GM21526 (cell line): ENCODE measurements at regions not wholly inside any gene's neighbourhood (a gene's known extent, or its start where the extent isn't known, plus 50 kb on each side); places are given as distances from the start of the nearest gene placed in this dataset.
"Not testable (repeated sequence)": the region's sequence is repeated elsewhere in the genome, so short reads cannot be mapped to it uniquely, and the experiment has no call there.

ENCODE experiments used
- ATAC-seq: cut with Tn5 transposase; IDR thresholded peaks from one replicate; pipeline ENCODE4 v1.9.1; 2021; ENCODE audit warnings: moderate library complexity; ENCODE audit not compliant: unreplicated experiment, low FRiP score

- ATAC-seq: no peak
These were observed 211.6 kb upstream of the ZNF184 start for GRCh38 chr6:27684264-27685211.

- no peak for ATAC-seq
These were observed 207.2 kb upstream of the ZNF184 start for GRCh38 chr6:27679964-27680694.

- ATAC-seq: no peak
These were observed 206.5 kb upstream of the ZNF184 start for GRCh38 chr6:27679308-27679963.

GRCh38 chr6:27678469-27678868 lies 205.6 kb upstream of the ZNF184 start:
- ATAC-seq: no peak

GRCh38 chr6:27674882-27675281 lies 202.0 kb upstream of the ZNF184 start:
- ATAC-seq: no peak

GRCh38 chr6:27672113-27672799 lies 199.4 kb upstream of the ZNF184 start:
- peak; percentile 33 for ATAC-seq

GRCh38 chr6:27669624-27670301 lies 196.9 kb upstream of the ZNF184 start:
- ATAC-seq: no peak

GRCh38 chr6:27669295-27669623 lies 196.4 kb upstream of the ZNF184 start:
- no peak for ATAC-seq

GRCh38 chr6:27668442-27669294 lies 195.8 kb upstream of the ZNF184 start:
- no peak for ATAC-seq

GRCh38 chr6:27667657-27668441 lies 194.9 kb upstream of the ZNF184 start:
- no peak for ATAC-seq

GRCh38 chr6:27667016-27667656 lies 194.2 kb upstream of the ZNF184 start:
- no peak for ATAC-seq

GRCh38 chr6:27662769-27663168 lies 189.9 kb upstream of the ZNF184 start:
- ATAC-seq: no peak

GRCh38 chr6:27662212-27662611 lies 189.3 kb upstream of the ZNF184 start:
- not testable (repeated sequence) for ATAC-seq

- ATAC-seq: not testable (repeated sequence)
These were observed 180.4 kb upstream of the ZNF184 start for GRCh38 chr6:27653143-27653825.

GRCh38 chr6:27651371-27651732 lies 178.4 kb upstream of the ZNF184 start:
- ATAC-seq: no peak

- ATAC-seq: no peak
These were observed 177.9 kb upstream of the ZNF184 start for GRCh38 chr6:27650620-27651370.

GRCh38 chr6:27644528-27644927 lies 171.6 kb upstream of the ZNF184 start:
- ATAC-seq: no peak
